GM23248 (cell line): ENCODE measurements at regions not wholly inside any gene's neighbourhood (a gene's known extent, or its start where the extent isn't known, plus 50 kb on each side); places are given as distances from the start of the nearest gene placed in this dataset.

Source experiments
- EZH2 ChIP-seq: fragments of 200-600 bp; sonication (generic); IDR thresholded peaks from 2 replicates; pipeline ENCODE4 v1.6.1; 2018; ENCODE audit warnings: antibody characterized with exemption, mild to moderate bottlenecking; ENCODE audit not compliant: insufficient read depth, poor library complexity, severe bottlenecking
- EZH2phosphoT487 ChIP-seq: fragments of 200-600 bp; sonication (generic); IDR thresholded peaks from 2 replicates; pipeline ENCODE4 v1.6.1; 2018; ENCODE audit warnings: antibody characterized with exemption, moderate library complexity, mild to moderate bottlenecking, low read depth; ENCODE audit not compliant: insufficient read depth

GRCh38 chr4:38330321-38330720, 333.7 kb upstream of the KLF3 start:
- TF ChIP-seq EZH2phosphoT487 (no peak), EZH2 (no peak)
